ENCODE measurements at regions not wholly inside any gene's neighbourhood (a gene's known extent, or its start where the extent isn't known, plus 50 kb on each side); places are given as distances from the start of the nearest gene placed in this dataset.

GRCh38 chr5:2370626-2371418 lies 380.7 kb downstream of the IRX2 start:
- intact Hi-C loops (cut with micrococcal nuclease) = no loop called here
- no TSS peak for BruUV-seq (replicated peaks)
- H3K27ac Mint-ChIP-seq (ENCODE audit: low read depth, unreplicated experiment) = no peak overlapping the region
- H3K4me1 Mint-ChIP-seq (ENCODE audit: insufficient read depth, unreplicated experiment) = no peaks in the 10 kb centered on the region
- ChIA-PET POLR2A (no interaction called here), CTCF (no interaction called here)
- peaks cover 12% of the 10 kb centered on the region for H3K9me3 Mint-ChIP-seq (ENCODE audit: unreplicated experiment)
- no peaks in the 10 kb centered on the region for H3K36me3 Mint-ChIP-seq (ENCODE audit: insufficient read depth, unreplicated experiment)
- H3K4me3 Mint-ChIP-seq (ENCODE audit: unreplicated experiment) = no peak overlapping the region
- no peak for TF ChIP-seq CTCF (IDR thresholded peaks at IDR 0.05; ENCODE audit: unreplicated experiment)
- H3K27me3 Mint-ChIP-seq (ENCODE audit: insufficient read depth, unreplicated experiment) = no peaks in the 10 kb centered on the region
- DNase-seq (ENCODE audit: unreplicated experiment) = no peak

GRCh38 chr5:2369178-2369577 lies 382.3 kb downstream of the IRX2 start:
- BruUV-seq (replicated peaks) = no TSS peak
- CTCF ChIA-PET = no interaction called here
- Mint-ChIP-seq H3K9me3 (ENCODE audit: unreplicated experiment) (peaks cover 19% of the 10 kb centered on the region), H3K27ac (ENCODE audit: low read depth, unreplicated experiment) (no peak overlapping the region), H3K27me3 (ENCODE audit: insufficient read depth, unreplicated experiment) (no peaks in the 10 kb centered on the region), H3K4me1 (ENCODE audit: insufficient read depth, unreplicated experiment) (no peaks in the 10 kb centered on the region), H3K36me3 (ENCODE audit: insufficient read depth, unreplicated experiment) (no peaks in the 10 kb centered on the region), H3K4me3 (ENCODE audit: unreplicated experiment) (no peak overlapping the region)
- intact Hi-C loops (cut with micrococcal nuclease) = no loop called here
- POLR2A ChIA-PET = no interaction called here
- DNase-seq (ENCODE audit: unreplicated experiment) = no peak
- TF ChIP-seq CTCF (IDR thresholded peaks at IDR 0.05; ENCODE audit: unreplicated experiment) = no peak

- Mint-ChIP-seq H3K4me1 (ENCODE audit: insufficient read depth, unreplicated experiment) (no peaks in the 10 kb centered on the region), H3K9me3 (ENCODE audit: unreplicated experiment) (peaks cover 10% of the 10 kb centered on the region)
- POLR2A ChIA-PET = no interaction called here
Measured at GRCh38 chr5:2366816-2367215, 384.7 kb downstream of the IRX2 start.

GRCh38 chr5:2357309-2357708 lies 394.2 kb downstream of the IRX2 start:
- Mint-ChIP-seq H3K36me3 (ENCODE audit: insufficient read depth, unreplicated experiment) (peaks cover 5% of the 10 kb centered on the region), H3K9me3 (ENCODE audit: unreplicated experiment) (no peaks in the 10 kb centered on the region), H3K4me3 (ENCODE audit: unreplicated experiment) (no peak overlapping the region), H3K4me1 (ENCODE audit: insufficient read depth, unreplicated experiment) (no peaks in the 10 kb centered on the region), H3K27ac (ENCODE audit: low read depth, unreplicated experiment) (no peak overlapping the region), H3K27me3 (ENCODE audit: insufficient read depth, unreplicated experiment) (peaks cover 7% of the 10 kb centered on the region)
- intact Hi-C loops (cut with micrococcal nuclease) = no loop called here
- BruUV-seq (replicated peaks) = no TSS peak
- no peak for TF ChIP-seq CTCF (IDR thresholded peaks at IDR 0.05; ENCODE audit: unreplicated experiment)
- ChIA-PET POLR2A (no interaction called here), CTCF (interaction anchor here (0.7 kb wide), 1 partner anchor 79 kb away, joined by 3 read pairs; no protein-coding TSS in a partner anchor)
- no peak for DNase-seq (ENCODE audit: unreplicated experiment)

More at GRCh38 chr5:2366816-2367215, 384.7 kb downstream of the IRX2 start:
- no TSS peak for BruUV-seq (replicated peaks)
- Mint-ChIP-seq H3K36me3 (ENCODE audit: insufficient read depth, unreplicated experiment) (no peaks in the 10 kb centered on the region), H3K27me3 (ENCODE audit: insufficient read depth, unreplicated experiment) (peaks cover 12% of the 10 kb centered on the region), H3K27ac (ENCODE audit: low read depth, unreplicated experiment) (no peak overlapping the region), H3K4me3 (ENCODE audit: unreplicated experiment) (no peak overlapping the region)
- TF ChIP-seq CTCF (IDR thresholded peaks at IDR 0.05; ENCODE audit: unreplicated experiment) = no peak
- intact Hi-C loops (cut with micrococcal nuclease) = no loop called here
- CTCF ChIA-PET = no interaction called here
- no peak for DNase-seq (ENCODE audit: unreplicated experiment)

Data from MCF 10A (cell line).